Lung (tissue), 11 donors: ENCODE measurements at regions not wholly inside any gene's neighbourhood (a gene's known extent, or its start where the extent isn't known, plus 50 kb on each side); places are given as distances from the start of the nearest gene placed in this dataset.

Experiments
- ATAC-seq: fragments of 200-7000 bp; cut with Tn5 transposase; one replicate; pipeline ENCODE4 v1.9.1; 2020; ENCODE audit warnings: moderate number of reproducible peaks; ENCODE audit not compliant: insufficient read depth, low FRiP score
- DNase-seq, 3 donors: peaks; one replicate each; pipeline ENCODE4 v3.0.0-alpha.2; 2013 to 2017
- H3K27ac ChIP-seq, 2 donors: one replicate each; pipeline ENCODE4 v1.5.1; 2013; ENCODE audit warnings: mild to moderate bottlenecking in 2 of 2, moderate library complexity in 2 of 2, control low read depth in 1 of 2, inconsistent platforms in 1 of 2, low read depth in 1 of 2, low read length in 1 of 2
- H3K27me3 ChIP-seq, 3 donors: one replicate each; pipeline ENCODE4 v1.5.1; 2013; ENCODE audit warnings: low read length in 2 of 3; ENCODE audit not compliant: control insufficient read depth in 3 of 3, insufficient read depth in 3 of 3
- H3K36me3 ChIP-seq, 4 donors: one replicate each; pipeline ENCODE4 v1.5.1; 2013; ENCODE audit warnings: low read length in 4 of 4, mild to moderate bottlenecking in 1 of 4, moderate library complexity in 1 of 4; ENCODE audit not compliant: control insufficient read depth in 4 of 4, insufficient read depth in 4 of 4
- H3K4me1 ChIP-seq, 5 donors: one replicate each; pipeline ENCODE4 v1.5.1; 2013; ENCODE audit warnings: low read length in 5 of 5, mild to moderate bottlenecking in 2 of 5, moderate library complexity in 1 of 5; ENCODE audit not compliant: control insufficient read depth in 5 of 5, insufficient read depth in 5 of 5
- H3K4me3 ChIP-seq: one replicate; pipeline ENCODE4 v1.5.1; 2013; ENCODE audit warnings: mild to moderate bottlenecking, control low read depth, moderate library complexity
- H3K9ac ChIP-seq, 2 donors: one replicate each; pipeline ENCODE4 v1.5.1; 2013; ENCODE audit warnings: low read length in 2 of 2, control low read depth in 1 of 2; ENCODE audit not compliant: insufficient read depth in 1 of 2
- H3K9me3 ChIP-seq, 4 donors: one replicate each; pipeline ENCODE4 v1.5.1; 2013; ENCODE audit warnings: low read length in 3 of 4, mild to moderate bottlenecking in 1 of 4, moderate library complexity in 1 of 4; ENCODE audit not compliant: control insufficient read depth in 4 of 4, insufficient read depth in 3 of 4
- CTCF ChIP-seq: IDR thresholded peaks from 2 replicates; pipeline ENCODE4 v1.5.1; 2012; ENCODE audit warnings: mild to moderate bottlenecking; ENCODE audit errors: control extremely low read depth, extremely low read depth
- WGBS, 2 donors: extraction: QIAGEN DNeasy Blood & Tissue Kit; methylation state at CpG; one replicate each; pipeline ENCODE4 v1.1.7; 2013; 5-methylcytosine and 5-hydroxymethylcytosine counted together
- donor health status: control.
- donor health status: control.
- donor health status: Bipolar disorder and iron deficiency.
- donor health status: healthy.
- donor health status: DM: yes; HTN: yes; CAD: no.

- no peak overlapping the region for H3K4me3 ChIP-seq
- peaks cover 0 to 1% (median under 1%) of the 10 kb centered on the region in 4 donors for H3K9me3 ChIP-seq
- 87% methylated on average over 4 of the region's 4 CpGs for WGBS, 2 donors
- TF ChIP-seq CTCF, result no peak
- H3K36me3 ChIP-seq, result no peaks in the 10 kb centered on the region
- H3K27ac ChIP-seq, result no peak overlapping the region
- no peak overlapping the region for H3K9ac ChIP-seq
- DNase-seq (no peak), ATAC-seq (no peak)
- no peaks in the 10 kb centered on the region for H3K27me3 ChIP-seq
- H3K4me1 ChIP-seq, result peaks cover 0 to 6% (median 0%) of the 10 kb centered on the region in 5 donors
Measured at GRCh38 chr6:11961923-11962322, 50.2 kb upstream of the HIVEP1 start.

- DNase-seq, result peak in 2 of 3 donors; percentile 8 to 31
- Histone ChIP-seq H3K27ac (no peak overlapping the region), H3K27me3 (no peaks in the 10 kb centered on the region), H3K36me3 (no peaks in the 10 kb centered on the region), H3K4me3 (no peak overlapping the region), H3K4me1 (peaks cover 0 to 6% (median 0%) of the 10 kb centered on the region in 5 donors), H3K9me3 (peaks cover 0 to 4% (median under 1%) of the 10 kb centered on the region in 4 donors), H3K9ac (no peak overlapping the region)
- no peak for ATAC-seq
- TF ChIP-seq CTCF, result no peak
- WGBS, 2 donors, result 67 to 80% methylated on average over 12 of the region's 12 CpGs
Measured at GRCh38 chr6:11960909-11961779, 51.0 kb upstream of the HIVEP1 start.

GRCh38 chr6:11956781-11957180 is 55.3 kb upstream of the HIVEP1 start:
- 79 to 81% methylated on average over 3 of the region's 3 CpGs for WGBS, 2 donors
- no peak for ATAC-seq
- no peak overlapping the region for H3K9ac ChIP-seq
- peaks cover 0 to 4% (median 0%) of the 10 kb centered on the region in 4 donors for H3K9me3 ChIP-seq
- no peaks in the 10 kb centered on the region for H3K27me3 ChIP-seq
- H3K36me3 ChIP-seq, result no peaks in the 10 kb centered on the region
- no peak for TF ChIP-seq CTCF
- H3K4me3 ChIP-seq, result no peak overlapping the region
- DNase-seq, result no peak
- no peak overlapping the region for H3K27ac ChIP-seq
- H3K4me1 ChIP-seq, result peaks cover 0 to 6% (median 0%) of the 10 kb centered on the region in 5 donors
